Lower leg skin (tissue), 4 donors: ENCODE measurements at regions not wholly inside any gene's neighbourhood (a gene's known extent, or its start where the extent isn't known, plus 50 kb on each side); places are given as distances from the start of the nearest gene placed in this dataset.

ENCODE experiments used
- DNase-seq, 2 donors: peaks; one replicate each; pipeline ENCODE4 v3.0.0-alpha.2; 2019; ENCODE audit warnings: low spot score in 2 of 2
- H3K4me3 ChIP-seq: fragments of 200-600 bp; sonication (generic); 2 replicates; pipeline ENCODE4 v1.5.1; 2017; ENCODE audit warnings: mild to moderate bottlenecking, low read depth; ENCODE audit not compliant: poor library complexity, severe bottlenecking
- POLR2A ChIP-seq, 2 donors: fragments of 450-650 bp; IDR thresholded peaks; one replicate each; pipeline ENCODE4 v1.6.1; 2016 to 2017; ENCODE audit warnings: antibody characterized with exemption in 2 of 2, mild to moderate bottlenecking in 1 of 2, moderate library complexity in 1 of 2
- WGBS, 2 donors: methylation state at CpG; one replicate each; pipeline ENCODE4 v1.1.5; 2018; 5-methylcytosine and 5-hydroxymethylcytosine counted together
- intact Hi-C: fragments of 100-400 bp; cut with DNase I; formaldehyde crosslinking; loops from one replicate; pipeline ENCODE4 v1.15.0; 2023; ENCODE audit warnings: low total_unique reads
- TF ChIP-seq, protein P1 (sequence below), 3 donors: fragments of 450-650 bp; IDR thresholded peaks; one replicate each; pipeline ENCODE4 v1.5.1; 2016; ENCODE audit warnings: antibody characterized with exemption in 3 of 3, mild to moderate bottlenecking in 3 of 3, moderate library complexity in 2 of 3

- TF ChIP-seq POLR2A (IDR thresholded peaks at IDR 0.05), result no peak
- TF ChIP-seq, protein P1, sequence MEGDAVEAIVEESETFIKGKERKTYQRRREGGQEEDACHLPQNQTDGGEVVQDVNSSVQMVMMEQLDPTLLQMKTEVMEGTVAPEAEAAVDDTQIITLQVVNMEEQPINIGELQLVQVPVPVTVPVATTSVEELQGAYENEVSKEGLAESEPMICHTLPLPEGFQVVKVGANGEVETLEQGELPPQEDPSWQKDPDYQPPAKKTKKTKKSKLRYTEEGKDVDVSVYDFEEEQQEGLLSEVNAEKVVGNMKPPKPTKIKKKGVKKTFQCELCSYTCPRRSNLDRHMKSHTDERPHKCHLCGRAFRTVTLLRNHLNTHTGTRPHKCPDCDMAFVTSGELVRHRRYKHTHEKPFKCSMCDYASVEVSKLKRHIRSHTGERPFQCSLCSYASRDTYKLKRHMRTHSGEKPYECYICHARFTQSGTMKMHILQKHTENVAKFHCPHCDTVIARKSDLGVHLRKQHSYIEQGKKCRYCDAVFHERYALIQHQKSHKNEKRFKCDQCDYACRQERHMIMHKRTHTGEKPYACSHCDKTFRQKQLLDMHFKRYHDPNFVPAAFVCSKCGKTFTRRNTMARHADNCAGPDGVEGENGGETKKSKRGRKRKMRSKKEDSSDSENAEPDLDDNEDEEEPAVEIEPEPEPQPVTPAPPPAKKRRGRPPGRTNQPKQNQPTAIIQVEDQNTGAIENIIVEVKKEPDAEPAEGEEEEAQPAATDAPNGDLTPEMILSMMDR (IDR thresholded peaks at IDR 0.05), result no peak
- H3K4me3 ChIP-seq, result no peak overlapping the region
- DNase-seq, result no peak
- intact Hi-C loops, result no loop called here
- WGBS, 2 donors, result 49 to 61% methylated on average over 2 of the region's 2 CpGs
These were observed 462.8 kb downstream of the ISL1 start for GRCh38 chr5:51846015-51846414.

GRCh38 chr5:51859624-51860023 lies 476.4 kb downstream of the ISL1 start:
- no peak for DNase-seq
- TF ChIP-seq, protein P1 (IDR thresholded peaks at IDR 0.05), result no peak
- no peak for TF ChIP-seq POLR2A (IDR thresholded peaks at IDR 0.05)
- 70 to 73% methylated on average over 4 of the region's 4 CpGs for whole genome bisulfite sequencing, 2 donors
- no peak overlapping the region for H3K4me3 ChIP-seq
- intact Hi-C loops, result no loop called here

GRCh38 chr5:51860532-51861018 lies 477.3 kb downstream of the ISL1 start:
- TF ChIP-seq, protein P1 (IDR thresholded peaks at IDR 0.05), result no peak
- no peak for TF ChIP-seq POLR2A (IDR thresholded peaks at IDR 0.05)
- DNase-seq, result no peak
- 21 to 30% methylated on average over 1 of the region's 1 CpG for WGBS, 2 donors
- intact Hi-C loops, result no loop called here
- no peak overlapping the region for H3K4me3 ChIP-seq

DNA sequence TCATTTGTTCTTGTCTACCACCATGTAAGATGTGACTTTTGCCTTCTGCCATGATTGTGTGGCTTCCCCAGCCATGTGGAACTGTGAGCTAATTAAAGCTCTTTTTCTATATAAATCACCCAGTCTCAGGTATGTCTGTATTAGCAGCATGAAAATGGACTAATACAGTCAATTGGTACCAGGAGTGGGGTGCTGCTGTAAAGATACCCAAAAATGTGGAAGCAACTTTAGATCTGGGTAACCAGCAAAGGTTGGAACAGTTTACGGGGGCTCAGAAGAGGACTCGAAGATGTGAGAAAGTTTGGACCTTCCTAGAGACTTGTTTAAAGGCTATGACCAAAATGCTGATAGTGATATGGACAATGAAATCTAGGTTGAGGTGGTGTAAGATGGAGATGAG lies 488.9 kb downstream of the ISL1 start:
- no peak for DNase-seq
- intact Hi-C loops, result no loop called here
- 87 to 88% methylated on average over 2 of the region's 2 CpGs for WGBS, 2 donors
- H3K4me3 ChIP-seq, result no peak overlapping the region
- TF ChIP-seq POLR2A (IDR thresholded peaks at IDR 0.05), result no peak
- TF ChIP-seq, protein P1 (IDR thresholded peaks at IDR 0.05), result no peak

- TF ChIP-seq, protein P1 (IDR thresholded peaks at IDR 0.05), result no peak
- no peak for TF ChIP-seq POLR2A (IDR thresholded peaks at IDR 0.05)
- H3K4me3 ChIP-seq, result no peak overlapping the region
- DNase-seq, result no peak
- intact Hi-C loops, result no loop called here
These were observed 498.7 kb downstream of the ISL1 start for GRCh38 chr5:51881901-51882300.

- intact Hi-C loops, result no loop called here
- no peak overlapping the region for H3K4me3 ChIP-seq
- 0 to 7% methylated on average over 1 of the region's 1 CpG for WGBS, 2 donors
- no peak for DNase-seq
- TF ChIP-seq POLR2A (IDR thresholded peaks at IDR 0.05), result no peak
- TF ChIP-seq, protein P1 (IDR thresholded peaks at IDR 0.05), result no peak
These were observed 499.4 kb downstream of the ISL1 start for GRCh38 chr5:51882647-51883046.
